Upper lobe of left lung (tissue), 4 donors: ENCODE measurements at regions not wholly inside any gene's neighbourhood (a gene's known extent, or its start where the extent isn't known, plus 50 kb on each side); places are given as distances from the start of the nearest gene placed in this dataset.

Experiments used
- CTCF ChIP-seq, 6 experiments: fragments of 450-650 bp in 4 of 6; fragments of 200-600 bp in 2 of 6; sonication (generic) in 2 of 6; IDR thresholded peaks; one replicate each; pipeline ENCODE4 v1.5.1; 2016 to 2019; ENCODE audit warnings: antibody characterized with exemption in 6 of 6
- EP300 ChIP-seq, 4 donors: sonication (generic); formaldehyde crosslinking; IDR thresholded peaks; one replicate each; pipeline ENCODE4 v1.5.1; 2017; ENCODE audit warnings: antibody characterized with exemption in 4 of 4, control low read depth in 2 of 4
- POLR2A ChIP-seq, 4 donors: fragments of 450-650 bp; IDR thresholded peaks; one replicate each; pipeline ENCODE4 v1.5.1; 2016 to 2017; ENCODE audit warnings: antibody characterized with exemption in 4 of 4, mild to moderate bottlenecking in 2 of 4
- POLR2AphosphoS5 ChIP-seq, 2 donors: sonication (generic); formaldehyde crosslinking; IDR thresholded peaks; one replicate each; pipeline ENCODE4 v1.5.1; 2017; ENCODE audit warnings: antibody characterized with exemption in 2 of 2

DNA sequence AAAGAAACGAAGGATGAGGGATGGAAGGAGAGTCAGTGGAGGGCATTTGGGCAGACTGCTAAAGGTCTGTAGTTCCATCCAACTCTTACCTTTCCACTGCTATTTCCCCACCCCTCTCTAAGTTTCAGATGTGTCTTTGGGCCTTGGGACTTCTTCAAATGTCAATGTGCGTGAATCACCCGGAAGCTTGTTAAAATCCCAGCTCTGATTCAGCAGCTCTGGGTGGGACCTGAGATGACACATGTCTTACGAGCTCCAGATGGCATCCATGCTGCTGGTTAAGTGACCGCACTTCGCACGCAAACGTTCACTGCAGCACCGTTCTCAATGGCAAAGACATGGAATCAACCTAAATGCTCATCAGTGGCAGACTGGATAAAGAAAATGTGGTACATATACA, 309.9 kb downstream of the VRK1 start:
- TF ChIP-seq CTCF (IDR thresholded peaks at IDR 0.05) = no peak
- no peak for TF ChIP-seq EP300 (IDR thresholded peaks at IDR 0.05)
- no peak for TF ChIP-seq POLR2A (IDR thresholded peaks at IDR 0.05)
- TF ChIP-seq POLR2AphosphoS5 (IDR thresholded peaks at IDR 0.05) = no peak
